ENCODE measurements at regions not wholly inside any gene's neighbourhood (a gene's known extent, or its start where the extent isn't known, plus 50 kb on each side); places are given as distances from the start of the nearest gene placed in this dataset.

DNA sequence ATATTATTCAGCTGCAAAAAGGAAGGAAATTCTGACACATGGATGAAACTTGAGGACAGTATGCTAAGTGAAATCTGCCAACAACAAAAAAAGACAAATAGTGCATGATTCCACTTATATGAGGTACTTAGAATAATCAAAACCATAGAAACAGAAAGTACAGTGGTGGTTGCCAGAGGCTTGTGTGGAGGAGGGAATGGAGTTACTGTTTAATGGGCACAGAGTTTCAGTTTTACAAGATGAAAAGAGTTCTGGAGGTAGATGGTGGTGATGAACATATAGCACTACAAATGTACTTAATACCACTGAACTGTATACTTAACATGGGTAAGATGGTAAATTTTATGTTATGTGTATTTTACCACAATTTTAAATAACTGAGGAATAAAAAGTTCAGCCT is 212.0 kb upstream of the KLF3 start:
- TF ChIP-seq, protein P1, sequence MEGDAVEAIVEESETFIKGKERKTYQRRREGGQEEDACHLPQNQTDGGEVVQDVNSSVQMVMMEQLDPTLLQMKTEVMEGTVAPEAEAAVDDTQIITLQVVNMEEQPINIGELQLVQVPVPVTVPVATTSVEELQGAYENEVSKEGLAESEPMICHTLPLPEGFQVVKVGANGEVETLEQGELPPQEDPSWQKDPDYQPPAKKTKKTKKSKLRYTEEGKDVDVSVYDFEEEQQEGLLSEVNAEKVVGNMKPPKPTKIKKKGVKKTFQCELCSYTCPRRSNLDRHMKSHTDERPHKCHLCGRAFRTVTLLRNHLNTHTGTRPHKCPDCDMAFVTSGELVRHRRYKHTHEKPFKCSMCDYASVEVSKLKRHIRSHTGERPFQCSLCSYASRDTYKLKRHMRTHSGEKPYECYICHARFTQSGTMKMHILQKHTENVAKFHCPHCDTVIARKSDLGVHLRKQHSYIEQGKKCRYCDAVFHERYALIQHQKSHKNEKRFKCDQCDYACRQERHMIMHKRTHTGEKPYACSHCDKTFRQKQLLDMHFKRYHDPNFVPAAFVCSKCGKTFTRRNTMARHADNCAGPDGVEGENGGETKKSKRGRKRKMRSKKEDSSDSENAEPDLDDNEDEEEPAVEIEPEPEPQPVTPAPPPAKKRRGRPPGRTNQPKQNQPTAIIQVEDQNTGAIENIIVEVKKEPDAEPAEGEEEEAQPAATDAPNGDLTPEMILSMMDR (IDR thresholded peaks at IDR 0.05): no peak
- TF ChIP-seq POLR2A (IDR thresholded peaks at IDR 0.05): no peak
